ENCODE measurements at regions not wholly inside any gene's neighbourhood (a gene's known extent, or its start where the extent isn't known, plus 50 kb on each side); places are given as distances from the start of the nearest gene placed in this dataset.

DNA sequence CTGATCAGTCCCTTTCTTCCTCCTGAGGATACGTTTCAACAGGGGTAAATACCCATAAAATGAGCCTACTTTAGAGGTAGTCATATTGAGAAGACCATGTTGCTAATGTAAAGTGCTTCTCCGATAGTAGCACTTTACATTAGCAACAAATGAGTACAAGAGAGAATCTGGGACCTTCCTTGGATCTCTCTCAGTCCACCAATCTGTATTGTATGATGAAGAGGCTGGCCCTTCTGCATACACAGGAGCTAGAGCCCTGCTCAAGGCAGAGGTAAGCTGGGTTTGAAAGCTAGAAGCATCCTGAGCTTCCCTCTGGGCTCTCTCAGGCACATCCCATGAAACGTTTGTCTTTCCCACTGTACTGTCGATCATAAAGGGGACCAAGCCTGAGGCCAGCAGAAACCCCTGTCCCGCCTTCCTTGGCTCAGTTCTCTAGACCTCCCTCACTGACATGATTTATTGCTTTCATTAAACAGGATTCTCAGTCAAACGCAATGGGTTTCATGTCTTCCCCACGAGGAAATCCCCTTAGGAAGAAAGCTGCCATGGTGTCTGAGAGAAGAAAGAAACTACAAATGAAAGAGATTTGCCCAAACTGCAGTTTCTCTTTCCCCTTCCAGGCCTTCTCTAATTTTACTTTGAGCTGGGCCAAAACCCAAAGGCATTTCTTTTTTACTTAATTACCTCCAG is 62.8 kb upstream of the BCAR3 start:
- DNase-seq: no peak

DNA sequence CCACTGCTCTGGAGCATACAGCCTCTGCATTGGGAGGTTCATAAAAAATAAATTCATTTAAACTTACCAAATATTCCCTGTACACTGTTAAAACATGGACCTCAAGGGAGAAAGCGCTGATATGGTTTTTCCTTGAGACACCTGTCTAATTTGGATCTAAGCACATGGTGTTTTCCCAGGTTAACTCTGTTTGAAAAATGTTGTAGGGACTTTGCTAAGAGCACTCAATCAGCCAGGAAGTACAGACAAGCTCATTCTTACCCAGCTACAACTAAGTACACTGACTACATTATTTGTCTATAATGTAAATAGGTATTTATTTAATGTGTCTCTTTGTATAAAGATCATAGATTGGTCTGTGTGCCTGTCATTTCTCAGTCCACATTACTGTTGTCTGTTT is 61.8 kb upstream of the BCAR3 start:
- no peak for DNase-seq

DNA sequence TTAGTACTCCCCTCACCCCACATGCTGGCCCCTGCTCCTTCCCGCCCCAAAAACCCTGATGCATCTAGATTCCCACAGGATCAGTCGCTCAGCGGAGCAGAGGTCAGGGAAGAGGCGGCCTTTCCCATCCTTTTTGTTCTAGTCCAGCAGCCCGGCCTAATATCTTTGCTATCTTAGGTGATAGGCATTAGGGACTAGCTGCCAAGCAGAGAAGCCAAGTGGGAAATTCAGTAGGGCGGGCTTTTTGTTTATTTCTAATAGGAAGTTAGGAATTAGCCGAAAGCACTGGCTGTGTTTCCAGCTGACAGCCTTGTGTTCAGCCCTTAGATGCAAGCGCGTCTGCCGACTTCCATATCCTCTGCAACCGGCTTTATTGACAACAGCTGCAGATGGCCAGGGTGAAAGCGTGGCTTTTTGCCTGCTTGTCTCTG is 59.0 kb upstream of the BCAR3 start:
- peak; percentile 2 for DNase-seq

DNA sequence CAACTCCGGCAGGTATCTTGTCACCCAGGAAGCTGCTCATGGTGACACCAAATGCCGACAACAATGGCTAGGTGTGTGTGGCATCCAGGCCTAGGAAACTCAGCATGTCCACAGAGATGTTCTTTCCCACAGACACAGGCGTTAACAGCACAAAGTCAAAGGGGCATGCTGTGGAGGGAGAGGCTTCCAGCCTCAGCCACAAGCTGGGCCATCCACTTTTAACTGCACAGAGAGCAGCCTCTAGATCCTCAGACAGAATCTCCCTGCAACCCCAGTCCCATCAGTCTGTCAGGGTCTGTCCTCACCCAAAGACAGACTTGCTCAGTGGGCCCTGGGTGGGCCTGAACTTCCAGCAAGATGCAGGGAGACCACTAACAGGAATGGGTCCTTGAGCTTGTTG is 58.5 kb upstream of the BCAR3 start:
- no peak for DNase-seq

DNA sequence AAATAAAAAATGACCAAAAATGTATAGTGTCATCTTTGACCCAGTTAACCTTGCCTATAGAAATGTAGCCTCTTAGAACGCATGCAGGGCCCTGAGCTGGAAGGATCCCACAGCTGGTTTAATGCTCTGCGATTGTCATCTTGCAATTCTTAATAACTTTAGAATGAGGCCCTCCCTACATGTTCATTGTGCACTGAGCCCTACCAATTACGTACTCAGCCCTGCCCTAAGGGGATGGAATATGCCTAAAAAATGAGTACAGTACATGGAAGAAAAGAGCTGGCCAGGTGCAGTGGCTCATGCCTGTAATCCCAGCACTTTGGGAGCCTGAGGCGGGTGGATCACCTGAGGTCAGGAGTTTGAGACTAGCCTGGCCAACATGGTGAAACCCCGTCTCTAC is 57.8 kb upstream of the BCAR3 start:
- DNase-seq: no peak

DNA sequence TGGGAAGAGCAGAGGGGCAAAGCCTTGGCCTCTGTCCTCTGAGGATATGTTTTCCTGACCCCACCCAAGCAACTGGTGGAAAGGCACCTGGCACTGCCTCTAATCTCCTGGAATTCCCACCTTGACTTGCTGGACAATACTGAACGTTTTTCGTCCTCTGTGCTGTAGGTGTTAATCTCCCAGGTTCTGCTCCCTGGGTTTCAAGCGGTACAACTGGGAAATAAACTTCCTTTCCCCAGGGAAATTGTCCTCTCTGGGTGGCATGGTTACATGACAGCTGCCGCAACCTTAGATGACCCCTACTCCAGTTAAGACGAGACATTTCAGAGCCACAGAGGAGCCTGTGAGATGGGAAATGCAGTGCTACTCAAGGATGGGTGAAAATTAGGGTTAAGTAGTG is 57.3 kb upstream of the BCAR3 start:
- DNase-seq: no peak

DNA sequence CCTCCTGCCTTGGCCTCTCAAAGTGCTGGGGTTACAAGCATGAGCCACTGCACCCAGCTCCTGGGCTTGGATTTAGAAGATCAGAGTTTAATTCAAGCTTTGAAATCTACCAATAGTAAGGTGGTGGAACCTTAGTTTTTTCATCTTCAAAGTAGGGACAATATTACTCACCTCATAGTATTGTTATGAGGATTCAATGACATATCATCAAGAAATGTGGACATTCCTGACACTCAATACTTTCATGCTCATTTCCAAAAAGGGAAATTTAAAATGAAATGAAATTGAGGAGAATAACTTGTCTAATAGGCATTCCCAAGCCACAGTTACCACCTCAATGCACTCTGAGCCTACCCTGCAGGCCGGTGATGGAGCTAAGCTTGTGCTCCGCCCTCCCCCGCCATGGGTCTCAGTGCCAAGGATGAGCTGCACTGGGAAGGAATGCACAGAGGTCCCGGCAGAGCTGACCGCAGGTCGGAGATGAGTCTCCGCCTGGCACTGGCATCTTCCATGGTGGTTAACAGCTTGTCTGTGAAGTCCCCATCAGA is 56.5 kb upstream of the BCAR3 start:
- no peak for DNase-seq

DNA sequence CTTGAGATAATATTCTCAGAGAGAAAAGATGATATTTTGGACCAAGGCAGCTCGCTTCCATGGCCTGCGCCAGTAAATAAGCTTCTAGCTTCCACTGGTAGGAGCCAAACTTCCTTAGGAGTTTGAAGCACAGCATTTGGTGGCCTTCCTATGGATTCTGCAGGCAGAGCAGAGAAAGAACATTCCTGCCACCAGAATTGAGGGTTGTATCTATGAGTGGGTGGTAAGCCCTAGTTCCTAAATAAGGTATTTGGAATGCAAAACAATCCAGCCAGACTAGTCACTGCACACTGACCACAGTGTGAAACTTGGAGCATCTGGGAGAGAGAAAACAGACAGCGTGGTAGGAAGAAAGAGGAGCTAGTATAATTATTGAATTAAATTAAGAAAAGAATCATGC is 54.1 kb upstream of the BCAR3 start:
- no peak for DNase-seq

DNA sequence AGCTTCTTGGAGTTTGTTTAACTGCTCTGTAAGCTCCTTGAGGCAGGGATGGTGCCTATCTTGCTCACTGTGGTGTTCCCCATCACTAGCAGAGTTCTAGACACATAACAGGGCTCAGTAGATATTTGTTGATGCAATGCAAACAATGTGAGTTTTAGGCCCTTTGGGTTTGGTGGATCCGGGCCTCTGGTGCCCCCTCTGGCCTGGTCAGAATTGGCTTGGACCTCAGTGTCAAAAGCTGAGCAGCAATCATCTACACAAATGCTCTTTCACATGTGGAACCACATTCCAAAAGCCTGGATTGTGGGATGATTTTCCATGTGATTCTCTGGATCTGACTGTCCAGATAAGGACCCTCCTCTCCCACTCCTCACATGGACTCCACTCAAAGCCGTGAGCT is 53.4 kb upstream of the BCAR3 start:
- DNase-seq: peak; percentile 17

DNA sequence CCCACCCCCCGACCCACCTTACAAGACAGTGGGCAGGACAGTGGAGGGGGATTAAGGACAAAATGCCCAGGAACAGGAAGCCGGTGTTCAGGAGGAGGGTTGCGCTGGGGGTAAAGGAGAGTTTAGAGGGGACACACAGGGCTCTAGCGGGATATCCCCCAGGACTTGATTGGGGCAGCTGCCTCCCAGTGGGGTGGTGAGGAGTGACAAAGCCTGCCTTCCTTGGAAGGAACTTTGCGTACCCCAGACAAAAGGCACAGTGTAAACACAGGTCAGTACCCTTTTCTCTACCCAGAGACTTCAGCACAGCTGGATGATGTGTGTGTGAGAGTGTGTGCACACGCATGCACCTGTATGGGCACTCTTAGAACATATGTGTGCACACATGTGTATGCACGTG is 51.7 kb upstream of the BCAR3 start:
- DNase-seq: no peak

DNA sequence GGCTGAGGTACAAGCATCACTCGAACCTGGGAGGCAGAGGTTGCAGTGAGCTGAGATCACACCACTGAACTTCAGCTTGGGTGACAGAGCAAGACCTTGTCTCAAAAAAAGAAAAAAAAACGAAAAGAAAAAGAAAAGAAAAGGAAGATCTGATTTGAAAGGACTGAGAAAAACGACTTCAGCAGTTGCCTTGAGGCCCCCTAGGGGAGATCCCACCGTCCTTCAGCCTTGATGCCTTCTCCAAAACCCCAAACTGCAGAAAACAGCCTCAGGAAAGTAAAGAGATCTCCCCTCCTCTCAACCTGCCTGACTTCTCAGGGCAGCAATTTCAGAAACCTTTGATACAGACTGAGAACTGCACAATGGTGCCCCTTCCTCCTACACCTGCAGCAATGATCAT is 50.9 kb upstream of the BCAR3 start:
- no peak for DNase-seq

Measured in dermis blood vessel endothelial cell (primary cell).